AG09319 (cell line): ENCODE measurements at regions not wholly inside any gene's neighbourhood (a gene's known extent, or its start where the extent isn't known, plus 50 kb on each side); places are given as distances from the start of the nearest gene placed in this dataset.

Source experiments
- DNase-seq: peaks from one replicate; pipeline ENCODE4 v3.0.0-alpha.2; 2010; ENCODE audit warnings: low read depth; ENCODE audit errors: extremely low read depth
- CTCF ChIP-seq: IDR thresholded peaks from 2 replicates; pipeline ENCODE4 v1.5.1; 2011; ENCODE audit warnings: low read depth, mild to moderate bottlenecking, inconsistent platforms, low read length, moderate library complexity

- DNase-seq = no peak
- no peak for TF ChIP-seq CTCF
Observed at GRCh38 chr12:18849761-18850160, 111.8 kb downstream of the CAPZA3 start.

DNA sequence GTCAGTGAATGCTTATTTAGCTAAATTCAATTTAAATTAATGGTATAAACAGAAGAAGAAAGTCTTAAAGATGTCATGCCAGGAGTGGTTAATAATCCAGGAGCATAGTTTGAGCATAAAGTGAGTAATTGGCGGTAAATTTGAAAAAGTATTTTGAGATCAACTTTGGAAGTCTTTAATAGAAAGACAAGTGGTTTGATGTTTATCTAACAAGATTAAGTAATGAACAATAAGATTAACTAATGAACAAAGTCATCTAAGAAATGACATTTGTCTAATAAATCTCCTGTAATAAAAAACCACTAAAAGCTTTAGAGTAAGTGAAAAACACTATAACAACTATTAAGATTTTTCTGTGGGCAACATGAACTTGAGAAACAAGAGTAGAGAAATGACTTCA, 112.8 kb downstream of the CAPZA3 start:
- DNase-seq = no peak
- TF ChIP-seq CTCF = no peak

- no peak for TF ChIP-seq CTCF
- no peak for DNase-seq
Observed at GRCh38 chr12:18851271-18851670, 113.4 kb downstream of the CAPZA3 start.

DNA sequence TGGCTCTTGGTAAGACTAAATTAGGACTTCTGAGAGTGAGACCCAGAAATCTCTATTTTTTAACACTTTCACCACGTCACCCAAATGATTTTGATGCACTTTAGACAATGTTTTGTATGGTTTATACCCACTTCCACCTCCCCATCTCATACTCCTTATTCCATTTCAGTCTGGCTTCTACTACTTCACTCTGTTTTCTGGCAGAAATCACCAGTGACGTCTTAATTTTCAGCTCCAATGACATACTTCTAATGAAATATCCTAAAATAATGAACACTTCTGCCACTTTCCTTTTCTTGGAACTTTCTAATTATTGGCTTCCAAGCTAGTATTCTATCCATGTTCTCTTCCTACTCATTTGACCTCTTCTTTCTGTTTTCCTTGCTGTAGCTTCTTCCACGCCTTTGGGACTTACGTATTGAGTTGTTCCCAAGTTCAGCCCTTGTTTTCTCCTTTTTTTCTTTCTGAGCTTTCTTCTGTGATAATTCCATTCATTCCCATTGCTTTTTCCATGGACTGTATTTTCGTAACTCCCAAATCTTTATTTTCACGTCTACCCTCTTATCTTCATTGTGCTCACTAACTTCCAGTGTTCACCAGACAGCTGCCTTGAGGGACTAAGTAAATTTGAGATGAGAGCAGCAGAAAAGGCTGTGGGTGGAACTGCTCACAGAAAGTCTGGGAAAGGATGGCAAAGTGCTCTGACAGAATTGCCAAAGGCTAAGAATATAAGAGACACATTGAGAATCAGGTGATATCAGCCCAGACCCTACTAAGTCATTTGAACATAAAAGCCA, 115.8 kb downstream of the CAPZA3 start:
- DNase-seq = no peak
- no peak for TF ChIP-seq CTCF

GRCh38 chr12:18857656-18858055, 119.7 kb downstream of the CAPZA3 start:
- DNase-seq = no peak
- no peak for TF ChIP-seq CTCF

DNA sequence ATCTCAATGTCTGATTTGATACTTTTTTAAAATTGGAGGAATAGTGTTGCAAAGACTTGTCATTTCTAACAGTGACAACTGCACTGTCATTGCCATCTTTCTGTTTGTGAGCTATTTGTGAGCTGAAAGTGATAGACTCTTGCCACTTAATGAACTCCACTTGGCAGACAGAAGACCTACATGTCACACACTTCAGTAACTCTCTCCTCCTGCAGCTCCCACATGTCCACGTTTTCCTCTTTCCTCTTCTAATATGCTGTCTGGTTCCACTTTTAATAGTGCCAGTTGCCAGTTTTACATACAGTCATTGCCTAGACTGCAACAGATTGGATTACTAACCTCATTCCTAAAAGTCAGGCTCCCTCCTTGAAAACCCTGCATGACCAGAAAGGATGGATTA, 121.5 kb downstream of the CAPZA3 start:
- no peak for DNase-seq
- no peak for TF ChIP-seq CTCF

DNA sequence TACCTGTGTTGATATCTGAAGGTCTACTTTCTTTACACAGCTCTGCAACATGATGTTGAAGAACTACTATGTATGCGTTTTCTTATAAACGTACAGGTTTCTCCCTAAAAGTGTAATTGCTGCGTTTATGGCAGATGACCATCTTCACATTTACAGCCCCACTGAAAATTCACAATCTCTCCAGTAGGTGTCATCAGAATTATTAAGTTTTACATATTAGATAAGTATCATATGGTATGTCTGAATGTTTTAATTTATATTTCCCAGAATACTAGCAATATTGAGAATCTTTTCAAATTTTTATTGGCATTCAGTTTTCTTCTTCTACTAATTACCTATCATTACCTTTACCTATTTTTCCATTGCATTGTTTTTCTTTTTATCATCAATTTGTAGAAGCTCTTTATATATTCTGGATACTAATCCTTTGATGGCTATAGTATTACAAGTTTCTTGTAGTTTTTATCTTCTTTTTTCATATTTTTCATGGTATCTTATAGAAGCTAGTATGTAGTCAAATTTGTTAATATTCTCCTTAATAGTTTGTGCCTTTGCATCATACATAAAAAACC, 123.5 kb downstream of the CAPZA3 start:
- no peak for DNase-seq
- peak; percentile 30 for TF ChIP-seq CTCF
